OCI-LY1 (cell line): ENCODE measurements at regions not wholly inside any gene's neighbourhood (a gene's known extent, or its start where the extent isn't known, plus 50 kb on each side); places are given as distances from the start of the nearest gene placed in this dataset.
"Not testable (repeated sequence)": the region's sequence is repeated elsewhere in the genome, so short reads cannot be mapped to it uniquely, and the experiment has no call there.

Source experiments
- H2AFZ ChIP-seq: fragments of 200-600 bp; sonication (generic), shearing (Covaris generic); 2 replicates; pipeline ENCODE4 v1.6.0; 2014; ENCODE audit warnings: antibody characterized with exemption, mild to moderate bottlenecking, low read length
- H3F3A ChIP-seq: fragments of 200-600 bp; sonication (generic), shearing (Covaris generic); 2 replicates; pipeline ENCODE4 v1.6.0; 2014; ENCODE audit warnings: mild to moderate bottlenecking, antibody characterized with exemption, low read length, moderate library complexity; ENCODE audit not compliant: insufficient read depth
- H3K27ac ChIP-seq: fragments of 200-600 bp; sonication (generic); 2 replicates; pipeline ENCODE4 v1.5.1; 2014; ENCODE audit warnings: low read length, mixed run types, mild to moderate bottlenecking, low read depth; ENCODE audit not compliant: poor library complexity, severe bottlenecking
- H3K27me3 ChIP-seq: fragments of 200-600 bp; sonication (generic); 2 replicates; pipeline ENCODE4 v1.6.0; 2014; ENCODE audit warnings: antibody characterized with exemption, mild to moderate bottlenecking, low read length, moderate library complexity; ENCODE audit not compliant: insufficient read depth
- H3K36me3 ChIP-seq: fragments of 200-600 bp; sonication (generic); 2 replicates; pipeline ENCODE4 v1.6.1; 2014; ENCODE audit warnings: mild to moderate bottlenecking, antibody characterized with exemption, low read length, moderate library complexity, mixed read lengths; ENCODE audit not compliant: insufficient read depth
- H3K4me1 ChIP-seq: fragments of 200-600 bp; sonication (generic); 2 replicates; pipeline ENCODE4 v1.5.1; 2014; ENCODE audit warnings: mild to moderate bottlenecking, low read length, moderate library complexity; ENCODE audit not compliant: insufficient read depth, severe bottlenecking
- H3K4me2 ChIP-seq: fragments of 200-600 bp; sonication (generic), shearing (Covaris generic); 2 replicates; pipeline ENCODE4 v1.6.1; 2014; ENCODE audit warnings: low read length
- H3K4me3 ChIP-seq: fragments of 200-600 bp; sonication (generic); 2 replicates; pipeline ENCODE4 v1.5.1; 2014; ENCODE audit warnings: low read length, low read depth, mild to moderate bottlenecking, mixed read lengths; ENCODE audit not compliant: poor library complexity, severe bottlenecking
- H3K79me2 ChIP-seq: fragments of 200-600 bp; shearing (Covaris generic); 2 replicates; pipeline ENCODE4 v1.6.1; 2016; ENCODE audit warnings: mixed run types, low read length, mixed read lengths; ENCODE audit not compliant: insufficient read depth
- H3K9ac ChIP-seq: fragments of 200-600 bp; sonication (generic), shearing (Covaris generic); 2 replicates; pipeline ENCODE4 v1.6.1; 2014; ENCODE audit warnings: mild to moderate bottlenecking, low read length, mixed read lengths
- H3K9me2 ChIP-seq: fragments of 200-600 bp; sonication (generic), shearing (Covaris generic); 2 replicates; pipeline ENCODE4 v1.6.1; 2014; ENCODE audit warnings: low read depth, mild to moderate bottlenecking, low read length, mixed read lengths
- H3K9me3 ChIP-seq: fragments of 200-600 bp; shearing (Covaris generic); 2 replicates; pipeline ENCODE4 v1.6.1; 2014; ENCODE audit warnings: low read length, mixed read lengths
- H4K20me1 ChIP-seq: fragments of 200-600 bp; sonication (generic), shearing (Covaris generic); 2 replicates; pipeline ENCODE4 v1.6.0; 2016; ENCODE audit warnings: mild to moderate bottlenecking, low read length; ENCODE audit not compliant: insufficient read depth

- not testable (repeated sequence) for H3F3A ChIP-seq, H3K4me3 ChIP-seq, H3K27me3 ChIP-seq, H3K4me2 ChIP-seq, H2AFZ ChIP-seq, H4K20me1 ChIP-seq, H3K9ac ChIP-seq, H3K36me3 ChIP-seq, H3K4me1 ChIP-seq, H3K79me2 ChIP-seq, H3K9me2 ChIP-seq, H3K9me3 ChIP-seq, H3K27ac ChIP-seq
These were observed 92.5 kb downstream of the NSUN5 start for GRCh38 chr7:73216046-73216675.

- not testable (repeated sequence) for H3K79me2 ChIP-seq, H3F3A ChIP-seq, H3K4me2 ChIP-seq, H3K36me3 ChIP-seq, H3K27ac ChIP-seq, H3K9me2 ChIP-seq, H3K27me3 ChIP-seq, H3K9me3 ChIP-seq, H3K9ac ChIP-seq, H2AFZ ChIP-seq, H3K4me1 ChIP-seq, H3K4me3 ChIP-seq, H4K20me1 ChIP-seq
These were observed 93.4 kb downstream of the NSUN5 start for GRCh38 chr7:73215232-73215631.

- not testable (repeated sequence) for H3F3A ChIP-seq, H3K9ac ChIP-seq, H2AFZ ChIP-seq, H4K20me1 ChIP-seq, H3K4me3 ChIP-seq, H3K4me2 ChIP-seq, H3K36me3 ChIP-seq, H3K27ac ChIP-seq, H3K79me2 ChIP-seq, H3K4me1 ChIP-seq, H3K9me2 ChIP-seq, H3K27me3 ChIP-seq, H3K9me3 ChIP-seq
These were observed 94.2 kb downstream of the NSUN5 start for GRCh38 chr7:73214471-73214870.

GRCh38 chr7:73213076-73213475 lies 95.5 kb downstream of the NSUN5 start:
- not testable (repeated sequence) for H3F3A ChIP-seq, H3K4me1 ChIP-seq, H4K20me1 ChIP-seq, H3K4me2 ChIP-seq, H3K9me2 ChIP-seq, H3K4me3 ChIP-seq, H3K27me3 ChIP-seq, H3K79me2 ChIP-seq, H3K9me3 ChIP-seq, H3K9ac ChIP-seq, H3K36me3 ChIP-seq, H2AFZ ChIP-seq
- peak overlapping the region; percentile 43 for H3K27ac ChIP-seq

- H3K27ac ChIP-seq, H3K79me2 ChIP-seq, H4K20me1 ChIP-seq, H3K4me1 ChIP-seq, H3K4me3 ChIP-seq, H3K9ac ChIP-seq, H3K9me2 ChIP-seq, H3F3A ChIP-seq, H3K9me3 ChIP-seq, H3K27me3 ChIP-seq, H2AFZ ChIP-seq, H3K4me2 ChIP-seq, H3K36me3 ChIP-seq: not testable (repeated sequence)
These were observed 103.0 kb downstream of the NSUN5 start for GRCh38 chr7:73205594-73205993.

GRCh38 chr7:73204898-73205297 lies 103.7 kb downstream of the NSUN5 start:
- H2AFZ ChIP-seq, H3K9me3 ChIP-seq, H3K79me2 ChIP-seq, H3K4me1 ChIP-seq, H3K27ac ChIP-seq, H3K36me3 ChIP-seq, H3K27me3 ChIP-seq, H3K9me2 ChIP-seq, H3K4me2 ChIP-seq, H3F3A ChIP-seq, H4K20me1 ChIP-seq, H3K4me3 ChIP-seq, H3K9ac ChIP-seq: not testable (repeated sequence)

- not testable (repeated sequence) for H3K36me3 ChIP-seq, H3K4me2 ChIP-seq, H3K4me1 ChIP-seq, H3K4me3 ChIP-seq, H3K9ac ChIP-seq, H3F3A ChIP-seq, H2AFZ ChIP-seq, H3K27me3 ChIP-seq, H3K9me3 ChIP-seq, H3K9me2 ChIP-seq, H4K20me1 ChIP-seq, H3K27ac ChIP-seq, H3K79me2 ChIP-seq
These were observed 105.3 kb downstream of the NSUN5 start for GRCh38 chr7:73203312-73203711.

- not testable (repeated sequence) for H4K20me1 ChIP-seq, H3K9me3 ChIP-seq, H3K79me2 ChIP-seq, H3K4me1 ChIP-seq, H2AFZ ChIP-seq, H3K9ac ChIP-seq, H3K36me3 ChIP-seq, H3K9me2 ChIP-seq, H3K27me3 ChIP-seq, H3K27ac ChIP-seq, H3K4me2 ChIP-seq, H3F3A ChIP-seq, H3K4me3 ChIP-seq
These were observed 107.4 kb downstream of the NSUN5 start for GRCh38 chr7:73201264-73201663.
